Endothelial cell of umbilical vein (primary cell): ENCODE measurements at regions not wholly inside any gene's neighbourhood (a gene's known extent, or its start where the extent isn't known, plus 50 kb on each side); places are given as distances from the start of the nearest gene placed in this dataset.
"Not testable (repeated sequence)": the region's sequence is repeated elsewhere in the genome, so short reads cannot be mapped to it uniquely, and the experiment has no call there.

Source experiments
- BruUV-seq: library from RNA; stranded (reverse); fragments of 400-500 nt; replicated peaks from 2 replicates; lab custom pipeline; 2021; lab: Mats Ljungman, UMichigan
- CTCF ChIA-PET: fragments of 300-600, 350-600 bp; sonication (Branson Sonifier 250); formaldehyde crosslinking; loops from one replicate; lab custom pipeline; 2021; ENCODE audit warnings: antibody characterized with exemption, inconsistent platforms; lab: Charles Lee
- POLR2A ChIA-PET: fragments of 300-600, 350-600 bp; sonication (Branson Sonifier 250); formaldehyde crosslinking; loops from one replicate; lab custom pipeline; 2021; ENCODE audit warnings: antibody characterized with exemption, inconsistent platforms; lab: Charles Lee
- DNase-seq: peaks from one replicate; pipeline ENCODE4 v3.0.0-alpha.2; 2011; ENCODE audit warnings: low read depth, low spot score
- FAIRE-seq: peaks from 2 replicates; lab custom pipeline; 2011; peaks lifted over from hg19 to GRCh38; lab: Jason Lieb, UNC
- H2AFZ ChIP-seq: 2 replicates; pipeline ENCODE4 v1.6.0; 2012; ENCODE audit warnings: low read depth, low read length, control low read depth, inconsistent platforms
- H3K27ac ChIP-seq: 2 replicates; pipeline ENCODE4 v1.5.1; 2011; ENCODE audit warnings: low read depth, mild to moderate bottlenecking, control low read depth, low read length, moderate library complexity; ENCODE audit not compliant: insufficient read depth
- H3K27me3 ChIP-seq, 2 experiments: 2 replicates each; pipeline versions ENCODE4 v1.6.0 to v1.6.1; 2011; ENCODE audit warnings: low read length in 2 of 2, mixed read lengths in 1 of 2; ENCODE audit not compliant: control insufficient read depth in 2 of 2, insufficient read depth in 2 of 2
- H3K36me3 ChIP-seq, 2 experiments: 2 replicates in 1 of 2; 3 replicates in 1 of 2; pipeline ENCODE4 v1.5.1; 2011; ENCODE audit warnings: low read length in 2 of 2, mild to moderate bottlenecking in 1 of 2, moderate library complexity in 1 of 2; ENCODE audit not compliant: control insufficient read depth in 2 of 2, insufficient read depth in 2 of 2; ENCODE audit errors: extremely low read depth in 1 of 2
- H3K4me1 ChIP-seq: 3 replicates; pipeline ENCODE4 v1.5.1; 2011; ENCODE audit warnings: mild to moderate bottlenecking, low read length; ENCODE audit not compliant: control insufficient read depth, insufficient read depth; ENCODE audit errors: extremely low read depth
- H3K4me2 ChIP-seq: 2 replicates; pipeline ENCODE4 v1.6.1; 2011; ENCODE audit warnings: low read length, control low read depth, mixed read lengths; ENCODE audit not compliant: insufficient read depth
- H3K4me3 ChIP-seq, 3 experiments: fragments of 200-600 bp in 1 of 3; sonication (generic), shearing (Covaris generic) in 1 of 3; replicated peaks in 1 of 3; 2 replicates each; pipeline ENCODE4 v1.5.1; 2011 to 2016; ENCODE audit warnings: control low read depth in 3 of 3, low read length in 3 of 3, mild to moderate bottlenecking in 2 of 3, inconsistent platforms in 1 of 3, low read depth in 1 of 3, moderate library complexity in 1 of 3; ENCODE audit not compliant: insufficient read depth in 1 of 3
- H3K79me2 ChIP-seq: 2 replicates; pipeline ENCODE4 v1.6.0; 2012; ENCODE audit warnings: low read length, inconsistent platforms; ENCODE audit not compliant: control insufficient read depth, insufficient read depth
- H3K9ac ChIP-seq: replicated peaks from 2 replicates; pipeline ENCODE3; 2011; ENCODE audit warnings: low read length, control low read depth; ENCODE audit not compliant: insufficient read depth; ENCODE audit errors: extremely low read depth
- H3K9me1 ChIP-seq: replicated peaks from 3 replicates; pipeline ENCODE4 v1.6.0; 2011; ENCODE audit warnings: mild to moderate bottlenecking, low read length; ENCODE audit not compliant: control insufficient read depth, insufficient read depth; ENCODE audit errors: extremely low read depth
- H3K9me3 ChIP-seq: replicated peaks from 2 replicates; pipeline ENCODE4 v1.5.1; 2012; ENCODE audit warnings: low read length, inconsistent platforms; ENCODE audit not compliant: control insufficient read depth, insufficient read depth
- H4K20me1 ChIP-seq: replicated peaks from 2 replicates; pipeline ENCODE3; 2011; ENCODE audit warnings: mild to moderate bottlenecking, low read length; ENCODE audit not compliant: control insufficient read depth, insufficient read depth; ENCODE audit errors: extremely low read depth
- FOS ChIP-seq: IDR thresholded peaks from 2 replicates; pipeline ENCODE4 v1.6.1; 2011; ENCODE audit warnings: mild to moderate bottlenecking, low read length, moderate library complexity, borderline replicate concordance; ENCODE audit not compliant: insufficient read depth
- dilution Hi-C: fragments of 300-500 bp; cut with MboI; formaldehyde crosslinking; loops from one replicate; pipeline ENCODE4 v1.15.0; 2019; ENCODE audit warnings: low sequenced_read_pairs; ENCODE audit not compliant: extremely low pct_ligation_motif_present
- intact Hi-C: fragments of 100-400 bp; cut with micrococcal nuclease; formaldehyde crosslinking; loops from one replicate; pipeline ENCODE4 v1.10.0; 2022

DNA sequence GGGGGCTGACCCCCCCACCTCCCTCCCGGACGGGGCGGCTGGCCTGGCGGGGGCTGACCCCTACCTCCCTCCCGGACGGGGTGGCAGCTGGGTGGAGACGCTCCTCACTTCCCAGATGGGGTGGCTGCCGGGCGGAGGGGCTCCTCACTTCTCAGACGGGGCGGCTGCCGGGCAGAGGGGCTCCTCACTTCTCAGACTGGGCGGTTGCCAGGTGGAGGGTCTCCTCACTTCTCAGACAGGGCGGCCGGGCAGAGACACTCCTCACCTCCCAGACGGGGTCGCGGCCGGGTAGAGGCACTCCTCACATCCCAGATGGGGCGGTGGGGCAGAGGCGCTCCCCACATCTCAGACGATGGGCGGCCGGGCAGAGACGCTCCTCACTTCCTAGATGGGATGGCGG lies 435.1 kb downstream of the RPS24 start:
- H3K4me1 ChIP-seq, H3K79me2 ChIP-seq, H3K27ac ChIP-seq, BruUV-seq, H3K36me3 ChIP-seq, H3K27me3 ChIP-seq, POLR2A ChIA-PET, H3K4me3 ChIP-seq, dilution Hi-C loops, H4K20me1 ChIP-seq, intact Hi-C loops, CTCF ChIA-PET, H3K9me3 ChIP-seq, H3K9ac ChIP-seq, H2AFZ ChIP-seq, FAIRE-seq, DNase-seq, H3K9me1 ChIP-seq, H3K4me2 ChIP-seq: not testable (repeated sequence)

DNA sequence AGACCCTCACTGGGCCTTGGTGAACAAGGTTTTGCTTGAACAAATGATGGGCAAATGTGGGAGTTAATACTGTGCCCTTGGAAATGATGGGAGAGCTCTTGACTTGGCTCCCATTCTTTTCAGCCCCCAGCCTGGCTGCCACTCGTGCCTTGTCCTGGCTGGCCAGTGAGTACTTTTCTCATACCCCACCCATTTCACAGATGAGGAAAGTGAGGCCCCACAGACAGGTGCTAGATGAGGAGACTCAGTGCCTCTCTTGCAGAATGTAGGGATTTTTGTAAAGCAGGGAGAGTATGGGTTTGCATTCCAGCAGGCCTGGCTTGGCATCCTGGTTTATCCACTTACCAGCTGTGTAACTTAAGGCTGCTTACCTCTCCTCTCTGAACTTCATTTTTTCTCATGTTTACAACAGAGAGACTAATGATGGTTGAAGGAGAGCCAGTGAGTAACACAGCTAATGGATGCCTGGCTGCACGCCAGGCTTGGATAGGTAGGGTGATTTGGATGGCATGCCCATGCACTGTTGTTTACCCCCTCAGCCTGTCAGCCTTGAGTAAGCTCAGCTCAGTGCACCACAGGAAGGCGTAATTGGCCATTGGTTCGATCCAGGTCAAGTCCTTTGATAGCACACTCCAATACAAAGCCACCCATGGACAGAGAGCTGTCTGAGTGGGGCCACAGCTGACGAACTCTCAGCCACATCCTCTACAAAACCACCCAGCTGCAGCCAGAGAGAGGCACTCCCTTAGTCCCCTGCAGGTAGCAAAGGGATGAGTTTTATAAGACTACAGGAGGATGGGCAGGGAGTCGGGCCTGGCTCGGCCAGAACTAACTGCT lies 436.8 kb downstream of the RPS24 start:
- no peaks in the 10 kb centered on the region for H4K20me1 ChIP-seq
- H3K9ac ChIP-seq, result no peak overlapping the region
- TF ChIP-seq FOS, result no peak
- no peaks in the 10 kb centered on the region for H3K9me3 ChIP-seq
- no peaks in the 10 kb centered on the region for H3K36me3 ChIP-seq
- no peak overlapping the region for H3K27ac ChIP-seq
- no TSS peak for BruUV-seq
- POLR2A ChIA-PET, result no interaction called here
- H3K9me1 ChIP-seq, result no peaks in the 10 kb centered on the region
- H3K27me3 ChIP-seq, result no peaks in the 10 kb centered on the region
- H3K4me2 ChIP-seq, result no peak overlapping the region
- DNase-seq (no peak), FAIRE-seq (no peak)
- no peaks in the 10 kb centered on the region for H3K79me2 ChIP-seq
- no peak overlapping the region for H2AFZ ChIP-seq
- dilution Hi-C loops, result no loop called here
- H3K4me3 ChIP-seq, result no peak overlapping the region
- CTCF ChIA-PET, result interaction anchor here (1.7 kb wide), 1 partner anchor 32 kb away, joined by 4 read pairs; no protein-coding TSS in a partner anchor
- intact Hi-C loops, result no loop called here
- no peaks in the 10 kb centered on the region for H3K4me1 ChIP-seq
